SK-N-SH treated with all-trans-retinoic acid at 6 μM for 48 hours (cell line): ENCODE measurements at regions not wholly inside any gene's neighbourhood (a gene's known extent, or its start where the extent isn't known, plus 50 kb on each side); places are given as distances from the start of the nearest gene placed in this dataset.
"Not testable (repeated sequence)": the region's sequence is repeated elsewhere in the genome, so short reads cannot be mapped to it uniquely, and the experiment has no call there.

Source experiments
- ATAC-seq: fragments of 200-7000 bp; cut with Tn5 transposase; 3 replicates; pipeline ENCODE4 v1.9.1; 2020; ENCODE audit warnings: mild to moderate bottlenecking, moderate library complexity
- ARNTL ChIP-seq: fragments of 450-650 bp; formaldehyde crosslinking; IDR thresholded peaks from 2 replicates; pipeline ENCODE4 v1.5.0; 2020; ENCODE audit warnings: low read depth, mild to moderate bottlenecking, moderate library complexity, borderline replicate concordance
- CREB5 ChIP-seq: fragments of 250-450 bp; sonication (Bioruptor Pico); IDR thresholded peaks from 2 replicates; pipeline ENCODE4 v1.5.1; 2020; ENCODE audit warnings: low read depth, mild to moderate bottlenecking, moderate library complexity
- CSDC2 ChIP-seq: fragments of 250-450 bp; sonication (Bioruptor Pico); IDR thresholded peaks from 2 replicates; pipeline ENCODE4 v1.5.0; 2020; ENCODE audit warnings: mild to moderate bottlenecking, moderate library complexity
- CSRNP3 ChIP-seq: fragments of 250-450 bp; sonication (Bioruptor Pico); IDR thresholded peaks from 2 replicates; pipeline ENCODE4 v1.5.1; 2021; ENCODE audit warnings: mild to moderate bottlenecking, moderate library complexity
- ESRRG ChIP-seq: fragments of 250-450 bp; sonication (Bioruptor Pico); IDR thresholded peaks from 2 replicates; pipeline ENCODE4 v1.6.1; 2021; ENCODE audit warnings: mild to moderate bottlenecking
- GLIS3 ChIP-seq: fragments of 250-450 bp; sonication (Bioruptor Pico); IDR thresholded peaks from 2 replicates; pipeline ENCODE4 v1.5.0; 2020; ENCODE audit warnings: mild to moderate bottlenecking, moderate library complexity
- OSR1 ChIP-seq: fragments of 250-450 bp; sonication (Bioruptor Pico); IDR thresholded peaks from 2 replicates; pipeline ENCODE4 v1.8.0; 2022; ENCODE audit warnings: moderate library complexity, mild to moderate bottlenecking, inconsistent platforms
- PATZ1 ChIP-seq: fragments of 250-450 bp; sonication (Bioruptor Pico); IDR thresholded peaks from 2 replicates; pipeline ENCODE4 v1.8.0; 2020; ENCODE audit warnings: mild to moderate bottlenecking, moderate library complexity, borderline replicate concordance
- POU6F1 ChIP-seq: fragments of 250-450 bp; sonication (Bioruptor Pico); IDR thresholded peaks from 2 replicates; pipeline ENCODE4 v1.8.0; 2021; ENCODE audit warnings: low read depth, mild to moderate bottlenecking, moderate library complexity, borderline replicate concordance
- RARB ChIP-seq: fragments of 250-450 bp; sonication (Bioruptor Pico); IDR thresholded peaks from 2 replicates; pipeline ENCODE4 v1.8.0; 2021; ENCODE audit warnings: mild to moderate bottlenecking, moderate library complexity
- SNAI2 ChIP-seq: fragments of 250-450 bp; sonication (Bioruptor Pico); IDR thresholded peaks from 2 replicates; pipeline ENCODE4 v1.5.0; 2020; ENCODE audit warnings: mild to moderate bottlenecking, moderate library complexity
- TCF4 ChIP-seq: fragments of 250-450 bp; sonication (Bioruptor Pico); IDR thresholded peaks from 2 replicates; pipeline ENCODE4 v1.8.0; 2021; ENCODE audit warnings: mild to moderate bottlenecking, moderate library complexity, borderline replicate concordance
- TSHZ2 ChIP-seq: fragments of 250-450 bp; sonication (Bioruptor Pico); IDR thresholded peaks from 2 replicates; pipeline ENCODE4 v1.5.0; 2020; ENCODE audit warnings: mild to moderate bottlenecking, moderate library complexity
- ZC3H10 ChIP-seq: fragments of 250-450 bp; sonication (Bioruptor Pico); IDR thresholded peaks from 2 replicates; pipeline ENCODE4 v1.5.1; 2021; ENCODE audit warnings: mild to moderate bottlenecking, moderate library complexity
- ZFP3 ChIP-seq: fragments of 250-450 bp; sonication (Bioruptor Pico); IDR thresholded peaks from 2 replicates; pipeline ENCODE4 v1.5.0; 2020; ENCODE audit warnings: mild to moderate bottlenecking, moderate library complexity
- ZNF70 ChIP-seq: fragments of 450-650 bp; formaldehyde crosslinking; IDR thresholded peaks from 2 replicates; pipeline ENCODE4 v1.5.0; 2020; ENCODE audit warnings: mild to moderate bottlenecking, moderate library complexity

- no peak for ATAC-seq
- TF ChIP-seq GLIS3 (no peak), TSHZ2 (CRISPR knock-in tag) (no peak)
- TF ChIP-seq, all 23 proteins: peak for 0
Observed at GRCh38 chr2:8611246-8611645, 70.6 kb upstream of the ID2 start.

GRCh38 chr2:8611700-8612099 lies 70.2 kb upstream of the ID2 start:
- no peak for TF ChIP-seq ZFP3 (CRISPR knock-in tag)
- no peak for ATAC-seq

GRCh38 chr2:8612734-8613179 lies 69.1 kb upstream of the ID2 start:
- ATAC-seq = no peak
- no peak for TF ChIP-seq TSHZ2 (CRISPR knock-in tag)
- TF ChIP-seq CSRNP3 (CRISPR knock-in tag) = no peak
- TF ChIP-seq POU6F1 (CRISPR knock-in tag) = no peak
- TF ChIP-seq ZC3H10 (CRISPR knock-in tag) = no peak
- TF ChIP-seq ZFP3 (CRISPR knock-in tag) = no peak
- no peak for TF ChIP-seq CREB5 (CRISPR knock-in tag)
- no peak for TF ChIP-seq PATZ1
- no peak for TF ChIP-seq CSDC2 (CRISPR knock-in tag)
- TF ChIP-seq ESRRG = no peak
- TF ChIP-seq ZNF70 (CRISPR knock-in tag) = no peak
- TF ChIP-seq TCF4 (CRISPR knock-in tag) = no peak
- TF ChIP-seq GLIS3 = no peak
- no peak for TF ChIP-seq OSR1 (CRISPR knock-in tag)
- no peak for TF ChIP-seq RARB (CRISPR knock-in tag)
- TF ChIP-seq ARNTL (CRISPR knock-in tag) = no peak
- TF ChIP-seq SNAI2 (CRISPR knock-in tag) = no peak

GRCh38 chr2:8613207-8613999 lies 68.5 kb upstream of the ID2 start:
- ATAC-seq = not testable (repeated sequence)
